Skeletal muscle tissue (tissue), 3 donors: ENCODE measurements at regions not wholly inside any gene's neighbourhood (a gene's known extent, or its start where the extent isn't known, plus 50 kb on each side); places are given as distances from the start of the nearest gene placed in this dataset.
"Not testable (repeated sequence)": the region's sequence is repeated elsewhere in the genome, so short reads cannot be mapped to it uniquely, and the experiment has no call there.

Source experiments
- H3K27ac ChIP-seq: one replicate; pipeline ENCODE4 v1.7.0; 2013; ENCODE audit warnings: mild to moderate bottlenecking, low read depth, low read length, inconsistent platforms
- H3K27me3 ChIP-seq, 3 donors: one replicate each; pipeline ENCODE4 v1.7.0; 2013; ENCODE audit warnings: low read length in 3 of 3; ENCODE audit not compliant: control insufficient read depth in 3 of 3, insufficient read depth in 3 of 3
- H3K36me3 ChIP-seq, 3 donors: one replicate each; pipeline ENCODE4 v1.7.0; 2013; ENCODE audit warnings: low read length in 3 of 3; ENCODE audit not compliant: control insufficient read depth in 3 of 3, insufficient read depth in 3 of 3
- H3K4me1 ChIP-seq, 3 donors: one replicate each; pipeline ENCODE4 v1.7.0; 2013; ENCODE audit warnings: low read length in 3 of 3, mild to moderate bottlenecking in 3 of 3; ENCODE audit not compliant: control insufficient read depth in 3 of 3, insufficient read depth in 3 of 3
- H3K4me3 ChIP-seq, 3 donors: one replicate each; pipeline ENCODE4 v1.7.0; 2013; ENCODE audit warnings: low read length in 3 of 3
- H3K9ac ChIP-seq, 3 donors: one replicate each; pipeline ENCODE4 v1.7.0; 2013; ENCODE audit warnings: low read length in 3 of 3, mild to moderate bottlenecking in 3 of 3, moderate library complexity in 2 of 3, low read depth in 1 of 3
- H3K9me3 ChIP-seq, 3 donors: one replicate each; pipeline ENCODE4 v1.7.0; 2013; ENCODE audit warnings: low read length in 3 of 3; ENCODE audit not compliant: control insufficient read depth in 3 of 3
- donor health status: Osteomylitis.

DNA sequence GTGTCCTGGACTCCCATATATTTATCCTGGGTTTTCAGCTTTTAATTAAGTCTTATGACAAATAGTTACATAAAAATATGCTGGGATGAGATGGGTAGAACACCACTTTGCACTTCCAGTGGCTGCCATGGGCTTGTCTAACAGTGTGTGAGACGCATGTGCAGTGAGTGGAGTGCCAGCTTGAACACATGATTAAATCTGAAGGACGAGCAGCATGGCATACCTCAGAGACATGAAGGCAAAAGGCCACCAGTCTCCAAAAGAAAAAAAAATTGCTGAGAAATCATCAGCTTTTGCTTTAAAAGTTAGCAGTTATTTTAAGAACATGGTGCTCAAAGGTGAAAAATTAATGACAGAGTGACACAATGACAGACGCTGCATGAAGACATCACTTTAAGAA, 139.0 kb upstream of the ADCY1 start:
- no peaks in the 10 kb centered on the region for H3K36me3 ChIP-seq
- peaks cover 0 to 2% (median 2%) of the 10 kb centered on the region in 3 donors for H3K27me3 ChIP-seq

GRCh38 chr7:45435846-45436245, 138.3 kb upstream of the ADCY1 start:
- no peak overlapping the region for H3K9ac ChIP-seq
- no peaks in the 10 kb centered on the region for H3K9me3 ChIP-seq
- no peaks in the 10 kb centered on the region for H3K4me1 ChIP-seq
- no peak overlapping the region for H3K27ac ChIP-seq
- peaks cover 0 to 2% (median 2%) of the 10 kb centered on the region in 3 donors for H3K27me3 ChIP-seq
- no peaks in the 10 kb centered on the region for H3K36me3 ChIP-seq
- no peak overlapping the region for H3K4me3 ChIP-seq

More for the DNA sequence above, 139.0 kb upstream of the ADCY1 start:
- H3K4me3 ChIP-seq: no peak overlapping the region
- H3K9ac ChIP-seq: no peak overlapping the region
- no peaks in the 10 kb centered on the region for H3K4me1 ChIP-seq
- no peak overlapping the region for H3K27ac ChIP-seq
- no peaks in the 10 kb centered on the region for H3K9me3 ChIP-seq

DNA sequence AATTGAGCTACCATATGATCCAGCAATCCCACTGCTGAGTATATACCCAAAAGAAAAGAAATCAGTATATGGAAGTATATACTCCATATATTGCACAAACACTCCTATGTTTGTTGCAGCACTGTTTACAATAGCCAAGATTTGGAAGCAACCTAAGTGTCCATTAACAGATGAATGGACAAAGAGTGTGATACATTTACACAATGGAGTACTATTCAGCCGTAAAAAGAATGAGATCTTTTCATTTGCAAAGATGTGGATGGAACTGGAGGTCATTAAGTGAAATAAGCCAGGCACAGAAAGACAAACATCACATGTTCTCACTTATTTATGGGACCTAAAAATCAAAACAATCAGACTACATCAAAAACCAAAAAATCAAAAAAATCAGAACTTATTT, 133.4 kb upstream of the ADCY1 start:
- H3K4me3 ChIP-seq, H3K27ac ChIP-seq, H3K27me3 ChIP-seq, H3K4me1 ChIP-seq, H3K9ac ChIP-seq, H3K9me3 ChIP-seq, H3K36me3 ChIP-seq: not testable (repeated sequence)

GRCh38 chr7:45443263-45443662, 130.9 kb upstream of the ADCY1 start:
- H3K4me1 ChIP-seq: no peaks in the 10 kb centered on the region
- H3K27ac ChIP-seq: no peak overlapping the region
- H3K9ac ChIP-seq: no peak overlapping the region
- no peaks in the 10 kb centered on the region for H3K27me3 ChIP-seq
- H3K4me3 ChIP-seq: no peak overlapping the region
- H3K36me3 ChIP-seq: no peaks in the 10 kb centered on the region
- no peaks in the 10 kb centered on the region for H3K9me3 ChIP-seq

GRCh38 chr7:45446195-45446944, 127.8 kb upstream of the ADCY1 start:
- Histone ChIP-seq H3K9me3 (no peaks in the 10 kb centered on the region), H3K4me3 (no peak overlapping the region), H3K36me3 (no peaks in the 10 kb centered on the region), H3K27ac (no peak overlapping the region), H3K9ac (no peak overlapping the region), H3K27me3 (no peaks in the 10 kb centered on the region), H3K4me1 (no peaks in the 10 kb centered on the region)

GRCh38 chr7:45447296-45447695, 126.9 kb upstream of the ADCY1 start:
- Histone ChIP-seq H3K4me1 (no peaks in the 10 kb centered on the region), H3K9me3 (no peaks in the 10 kb centered on the region), H3K36me3 (no peaks in the 10 kb centered on the region), H3K9ac (no peak overlapping the region), H3K27me3 (no peaks in the 10 kb centered on the region), H3K4me3 (no peak overlapping the region), H3K27ac (no peak overlapping the region)

- Histone ChIP-seq H3K36me3 (no peaks in the 10 kb centered on the region), H3K27ac (no peak overlapping the region), H3K4me1 (no peaks in the 10 kb centered on the region), H3K27me3 (peaks cover 0 to 6% (median 2%) of the 10 kb centered on the region in 3 donors), H3K9ac (no peak overlapping the region), H3K4me3 (no peak overlapping the region), H3K9me3 (no peaks in the 10 kb centered on the region)
Measured at GRCh38 chr7:45450571-45451204, 123.5 kb upstream of the ADCY1 start.

- H3K27me3 ChIP-seq: peaks cover 0 to 7% (median 2%) of the 10 kb centered on the region in 3 donors
- H3K4me1 ChIP-seq: peaks cover 0 to 3% (median 0%) of the 10 kb centered on the region in 3 donors
- no peaks in the 10 kb centered on the region for H3K9me3 ChIP-seq
- no peaks in the 10 kb centered on the region for H3K36me3 ChIP-seq
- no peak overlapping the region for H3K9ac ChIP-seq
- H3K4me3 ChIP-seq: no peak overlapping the region
- H3K27ac ChIP-seq: no peak overlapping the region
Measured at GRCh38 chr7:45451342-45452035, 122.7 kb upstream of the ADCY1 start.

DNA sequence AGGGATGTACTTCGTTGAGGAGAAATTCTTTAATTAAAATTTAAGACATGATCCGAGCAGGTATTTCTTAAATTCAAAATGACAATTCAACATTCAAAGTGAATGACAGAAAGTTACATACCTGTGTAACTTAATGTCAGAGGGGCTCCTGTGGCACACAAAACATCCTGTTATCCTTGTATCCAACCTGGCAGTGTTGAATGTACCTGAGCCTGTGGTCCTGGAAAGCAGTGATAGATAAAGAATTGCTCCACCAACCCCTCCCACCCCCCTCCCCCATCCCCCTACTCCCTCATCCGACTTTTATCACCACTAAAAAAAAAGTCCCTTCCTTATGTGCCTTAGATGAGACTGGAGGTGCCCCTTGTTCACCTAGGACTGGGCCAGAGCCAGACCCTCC, 119.4 kb upstream of the ADCY1 start:
- Histone ChIP-seq H3K36me3 (no peaks in the 10 kb centered on the region), H3K4me3 (no peak overlapping the region), H3K4me1 (peaks cover 0 to 7% (median 3%) of the 10 kb centered on the region in 3 donors), H3K9ac (no peak overlapping the region), H3K9me3 (no peaks in the 10 kb centered on the region), H3K27me3 (peaks cover 0 to 7% (median 2%) of the 10 kb centered on the region in 3 donors), H3K27ac (no peak overlapping the region)

DNA sequence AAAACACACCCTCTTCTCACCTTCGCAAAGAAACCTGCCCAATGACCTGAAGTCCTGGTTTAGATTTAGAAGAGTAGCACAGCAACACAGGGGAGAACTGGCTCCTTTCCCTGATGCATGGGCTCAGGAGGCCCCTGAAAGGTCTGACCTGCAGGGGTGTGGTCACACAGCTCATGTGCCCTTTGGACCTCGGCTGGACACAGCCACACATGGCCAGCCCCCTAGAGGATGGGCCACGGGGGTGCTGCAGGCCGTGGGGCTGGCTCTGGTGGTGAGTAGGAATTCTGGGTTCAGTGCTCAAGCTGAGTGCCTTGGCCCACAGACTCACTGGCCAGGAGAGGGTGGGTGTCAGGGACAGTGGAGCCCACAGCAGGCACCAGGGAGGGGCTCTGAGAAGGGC, 118.5 kb upstream of the ADCY1 start:
- H3K4me3 ChIP-seq: no peak overlapping the region
- H3K4me1 ChIP-seq: peaks cover 0 to 7% (median 3%) of the 10 kb centered on the region in 3 donors
- H3K9me3 ChIP-seq: no peaks in the 10 kb centered on the region
- no peak overlapping the region for H3K9ac ChIP-seq
- H3K36me3 ChIP-seq: no peaks in the 10 kb centered on the region
- H3K27ac ChIP-seq: no peak overlapping the region
- H3K27me3 ChIP-seq: peaks cover 0 to 7% (median 2%) of the 10 kb centered on the region in 3 donors
